ENCODE measurements at regions not wholly inside any gene's neighbourhood (a gene's known extent, or its start where the extent isn't known, plus 50 kb on each side); places are given as distances from the start of the nearest gene placed in this dataset.

- H3K4me3 ChIP-seq (ENCODE audit: low read length) = no peak overlapping the region
- TF ChIP-seq CTCF (conservative IDR thresholded peaks at IDR 0.05; ENCODE audit: low read depth, low read length) = no peak
- DNase-seq (ENCODE audit: low read depth) = no peak
These were observed 130.8 kb downstream of the DNAJB6 start for GRCh38 chr7:157467496-157468212.

- no peak for DNase-seq (ENCODE audit: low read depth)
- TF ChIP-seq CTCF (conservative IDR thresholded peaks at IDR 0.05; ENCODE audit: low read depth, low read length) = no peak
- H3K4me3 ChIP-seq (ENCODE audit: low read length) = no peak overlapping the region
These were observed 131.7 kb downstream of the DNAJB6 start for GRCh38 chr7:157468221-157469111.

GRCh38 chr7:157469181-157470016, 132.6 kb downstream of the DNAJB6 start:
- no peak for TF ChIP-seq CTCF (conservative IDR thresholded peaks at IDR 0.05; ENCODE audit: low read depth, low read length)
- no peak overlapping the region for H3K4me3 ChIP-seq (ENCODE audit: low read length)
- DNase-seq (ENCODE audit: low read depth) = no peak

- no peak overlapping the region for H3K4me3 ChIP-seq (ENCODE audit: low read length)
- DNase-seq (ENCODE audit: low read depth) = no peak
- TF ChIP-seq CTCF (conservative IDR thresholded peaks at IDR 0.05; ENCODE audit: low read depth, low read length) = no peak
These were observed 133.2 kb downstream of the DNAJB6 start for GRCh38 chr7:157470017-157470322.

GRCh38 chr7:157470701-157471131, 133.9 kb downstream of the DNAJB6 start:
- no peak overlapping the region for H3K4me3 ChIP-seq (ENCODE audit: low read length)
- DNase-seq (ENCODE audit: low read depth) = no peak
- TF ChIP-seq CTCF (conservative IDR thresholded peaks at IDR 0.05; ENCODE audit: low read depth, low read length) = no peak

- no peak for TF ChIP-seq CTCF (conservative IDR thresholded peaks at IDR 0.05; ENCODE audit: low read depth, low read length)
- DNase-seq (ENCODE audit: low read depth) = no peak
- H3K4me3 ChIP-seq (ENCODE audit: low read length) = no peak overlapping the region
These were observed 134.7 kb downstream of the DNAJB6 start for GRCh38 chr7:157471259-157472125.
